ENCODE measurements at regions not wholly inside any gene's neighbourhood (a gene's known extent, or its start where the extent isn't known, plus 50 kb on each side); places are given as distances from the start of the nearest gene placed in this dataset.

DNA sequence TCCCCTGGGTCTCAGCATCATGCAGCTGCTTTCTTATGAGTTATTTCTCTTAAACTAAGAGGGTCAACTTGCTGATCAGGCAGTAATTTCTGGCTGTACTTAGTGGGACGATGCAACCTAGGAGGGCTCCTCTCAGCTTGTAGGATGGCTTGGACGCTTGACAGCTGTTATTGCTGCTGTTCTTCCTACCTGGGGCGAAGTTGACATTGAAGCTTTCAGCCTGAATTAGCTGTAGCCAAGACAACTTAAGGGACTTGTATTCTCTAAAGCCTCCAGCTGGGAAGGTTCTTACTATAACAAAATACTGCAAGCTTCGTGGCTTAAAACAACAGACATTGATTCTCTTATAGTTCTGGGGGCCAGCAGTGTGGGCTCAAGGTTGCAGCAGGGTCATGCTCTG, 224.9 kb downstream of the ACTR3B start:
- no peak for TF ChIP-seq CREB5 (CRISPR knock-in tag; IDR thresholded peaks at IDR 0.05; ENCODE audit: low read depth)
- no peak for TF ChIP-seq RARB (CRISPR knock-in tag; IDR thresholded peaks at IDR 0.05)
- TF ChIP-seq, protein P1, sequence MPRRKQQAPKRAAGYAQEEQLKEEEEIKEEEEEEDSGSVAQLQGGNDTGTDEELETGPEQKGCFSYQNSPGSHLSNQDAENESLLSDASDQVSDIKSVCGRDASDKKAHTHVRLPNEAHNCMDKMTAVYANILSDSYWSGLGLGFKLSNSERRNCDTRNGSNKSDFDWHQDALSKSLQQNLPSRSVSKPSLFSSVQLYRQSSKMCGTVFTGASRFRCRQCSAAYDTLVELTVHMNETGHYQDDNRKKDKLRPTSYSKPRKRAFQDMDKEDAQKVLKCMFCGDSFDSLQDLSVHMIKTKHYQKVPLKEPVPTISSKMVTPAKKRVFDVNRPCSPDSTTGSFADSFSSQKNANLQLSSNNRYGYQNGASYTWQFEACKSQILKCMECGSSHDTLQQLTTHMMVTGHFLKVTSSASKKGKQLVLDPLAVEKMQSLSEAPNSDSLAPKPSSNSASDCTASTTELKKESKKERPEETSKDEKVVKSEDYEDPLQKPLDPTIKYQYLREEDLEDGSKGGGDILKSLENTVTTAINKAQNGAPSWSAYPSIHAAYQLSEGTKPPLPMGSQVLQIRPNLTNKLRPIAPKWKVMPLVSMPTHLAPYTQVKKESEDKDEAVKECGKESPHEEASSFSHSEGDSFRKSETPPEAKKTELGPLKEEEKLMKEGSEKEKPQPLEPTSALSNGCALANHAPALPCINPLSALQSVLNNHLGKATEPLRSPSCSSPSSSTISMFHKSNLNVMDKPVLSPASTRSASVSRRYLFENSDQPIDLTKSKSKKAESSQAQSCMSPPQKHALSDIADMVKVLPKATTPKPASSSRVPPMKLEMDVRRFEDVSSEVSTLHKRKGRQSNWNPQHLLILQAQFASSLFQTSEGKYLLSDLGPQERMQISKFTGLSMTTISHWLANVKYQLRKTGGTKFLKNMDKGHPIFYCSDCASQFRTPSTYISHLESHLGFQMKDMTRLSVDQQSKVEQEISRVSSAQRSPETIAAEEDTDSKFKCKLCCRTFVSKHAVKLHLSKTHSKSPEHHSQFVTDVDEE (CRISPR knock-in tag; IDR thresholded peaks at IDR 0.05): no peak
- TF ChIP-seq PPARA (CRISPR knock-in tag; IDR thresholded peaks at IDR 0.05; ENCODE audit: borderline replicate concordance): no peak
- TF ChIP-seq, protein P2, sequence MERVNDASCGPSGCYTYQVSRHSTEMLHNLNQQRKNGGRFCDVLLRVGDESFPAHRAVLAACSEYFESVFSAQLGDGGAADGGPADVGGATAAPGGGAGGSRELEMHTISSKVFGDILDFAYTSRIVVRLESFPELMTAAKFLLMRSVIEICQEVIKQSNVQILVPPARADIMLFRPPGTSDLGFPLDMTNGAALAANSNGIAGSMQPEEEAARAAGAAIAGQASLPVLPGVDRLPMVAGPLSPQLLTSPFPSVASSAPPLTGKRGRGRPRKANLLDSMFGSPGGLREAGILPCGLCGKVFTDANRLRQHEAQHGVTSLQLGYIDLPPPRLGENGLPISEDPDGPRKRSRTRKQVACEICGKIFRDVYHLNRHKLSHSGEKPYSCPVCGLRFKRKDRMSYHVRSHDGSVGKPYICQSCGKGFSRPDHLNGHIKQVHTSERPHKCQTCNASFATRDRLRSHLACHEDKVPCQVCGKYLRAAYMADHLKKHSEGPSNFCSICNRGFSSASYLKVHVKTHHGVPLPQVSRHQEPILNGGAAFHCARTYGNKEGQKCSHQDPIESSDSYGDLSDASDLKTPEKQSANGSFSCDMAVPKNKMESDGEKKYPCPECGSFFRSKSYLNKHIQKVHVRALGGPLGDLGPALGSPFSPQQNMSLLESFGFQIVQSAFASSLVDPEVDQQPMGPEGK (CRISPR knock-in tag; IDR thresholded peaks at IDR 0.05; ENCODE audit: borderline replicate concordance): no peak
- no peak for TF ChIP-seq ZFP3 (CRISPR knock-in tag; IDR thresholded peaks at IDR 0.05)
- TF ChIP-seq GLIS3 (CRISPR knock-in tag; IDR thresholded peaks at IDR 0.05): no peak
- no peak for TF ChIP-seq ZFP30 (CRISPR knock-in tag; IDR thresholded peaks at IDR 0.05)
- TF ChIP-seq ARNTL (CRISPR knock-in tag; IDR thresholded peaks at IDR 0.05; ENCODE audit: borderline replicate concordance, low read depth): no peak
- no peak for TF ChIP-seq ZNF70 (CRISPR knock-in tag; IDR thresholded peaks at IDR 0.05)
- no peak for TF ChIP-seq SNAI2 (CRISPR knock-in tag; IDR thresholded peaks at IDR 0.05)
- TF ChIP-seq TOX (CRISPR knock-in tag; IDR thresholded peaks at IDR 0.05; ENCODE audit: borderline replicate concordance): no peak

Measured in SK-N-SH treated with all-trans-retinoic acid at 6 μM for 48 hours (cell line).